GM20000 (cell line): ENCODE measurements at regions not wholly inside any gene's neighbourhood (a gene's known extent, or its start where the extent isn't known, plus 50 kb on each side); places are given as distances from the start of the nearest gene placed in this dataset.

ENCODE experiments used
- DNase-seq: peaks from one replicate; pipeline ENCODE4 v3.0.0; 2012; ENCODE audit warnings: low spot score
- TF ChIP-seq, protein P1 (sequence below): IDR thresholded peaks from 2 replicates; pipeline ENCODE4 v1.5.1; 2012; ENCODE audit warnings: mild to moderate bottlenecking, control low read depth; ENCODE audit errors: extremely low read depth, missing control alignments

DNA sequence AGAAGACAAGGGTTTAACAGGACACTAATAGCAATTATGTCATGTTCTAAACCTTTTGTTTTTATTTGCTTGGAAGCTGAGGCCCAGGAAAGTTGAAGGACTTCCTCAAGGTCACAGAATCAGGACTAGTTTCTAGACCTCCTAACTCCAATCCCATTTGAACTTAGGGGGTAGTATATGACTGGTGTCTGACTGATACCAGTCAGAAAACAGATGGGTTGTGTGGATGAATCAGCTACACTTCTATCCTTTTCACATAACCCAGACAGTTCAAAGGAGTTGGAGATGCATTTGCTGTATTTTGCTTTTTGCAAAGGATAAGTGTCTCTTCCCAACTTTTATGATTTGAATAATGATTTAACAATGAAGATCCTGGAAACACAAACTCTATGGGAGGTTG, 322.5 kb downstream of the HLX start:
- TF ChIP-seq, protein P1, sequence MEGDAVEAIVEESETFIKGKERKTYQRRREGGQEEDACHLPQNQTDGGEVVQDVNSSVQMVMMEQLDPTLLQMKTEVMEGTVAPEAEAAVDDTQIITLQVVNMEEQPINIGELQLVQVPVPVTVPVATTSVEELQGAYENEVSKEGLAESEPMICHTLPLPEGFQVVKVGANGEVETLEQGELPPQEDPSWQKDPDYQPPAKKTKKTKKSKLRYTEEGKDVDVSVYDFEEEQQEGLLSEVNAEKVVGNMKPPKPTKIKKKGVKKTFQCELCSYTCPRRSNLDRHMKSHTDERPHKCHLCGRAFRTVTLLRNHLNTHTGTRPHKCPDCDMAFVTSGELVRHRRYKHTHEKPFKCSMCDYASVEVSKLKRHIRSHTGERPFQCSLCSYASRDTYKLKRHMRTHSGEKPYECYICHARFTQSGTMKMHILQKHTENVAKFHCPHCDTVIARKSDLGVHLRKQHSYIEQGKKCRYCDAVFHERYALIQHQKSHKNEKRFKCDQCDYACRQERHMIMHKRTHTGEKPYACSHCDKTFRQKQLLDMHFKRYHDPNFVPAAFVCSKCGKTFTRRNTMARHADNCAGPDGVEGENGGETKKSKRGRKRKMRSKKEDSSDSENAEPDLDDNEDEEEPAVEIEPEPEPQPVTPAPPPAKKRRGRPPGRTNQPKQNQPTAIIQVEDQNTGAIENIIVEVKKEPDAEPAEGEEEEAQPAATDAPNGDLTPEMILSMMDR: no peak
- DNase-seq: no peak

DNA sequence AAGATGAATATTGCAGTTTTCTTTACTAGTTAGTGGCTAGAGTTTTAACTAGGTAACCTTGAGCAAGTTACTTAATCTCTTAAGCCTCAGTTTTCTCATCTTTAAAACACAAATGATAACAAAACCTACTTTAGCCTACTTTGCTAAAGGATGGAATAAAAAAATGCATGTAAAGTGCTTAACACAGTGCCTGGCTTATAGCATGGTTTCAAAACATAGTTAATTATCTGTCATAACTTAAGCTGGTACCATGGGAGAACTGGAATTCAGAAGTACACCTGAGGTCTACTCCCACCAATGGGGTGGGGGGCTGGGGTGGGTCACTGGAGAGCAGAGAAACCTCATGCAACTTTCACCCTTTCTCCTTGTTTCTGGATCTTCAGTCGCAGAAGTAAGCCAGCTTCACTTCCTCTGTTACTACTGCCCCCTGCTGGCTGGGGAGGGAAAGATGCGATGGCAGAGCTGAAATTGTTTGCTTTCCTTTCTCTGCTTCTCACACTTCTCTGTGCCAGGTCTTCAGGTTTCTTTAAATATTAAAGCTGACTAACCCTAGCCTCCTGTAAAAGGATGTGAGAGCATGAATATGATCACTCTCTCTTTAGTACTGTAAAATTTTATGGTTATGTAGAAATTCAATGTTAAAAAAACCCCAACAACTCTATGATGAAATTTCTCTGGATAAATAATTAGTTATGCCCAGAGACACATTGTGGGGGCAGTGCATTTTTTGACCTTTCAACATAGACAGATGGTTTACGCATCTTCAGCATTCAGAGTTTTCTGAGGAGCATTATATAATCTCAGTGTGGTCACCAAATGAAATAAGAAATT, 324.2 kb downstream of the HLX start:
- TF ChIP-seq, protein P1: peak; percentile 89

DNA sequence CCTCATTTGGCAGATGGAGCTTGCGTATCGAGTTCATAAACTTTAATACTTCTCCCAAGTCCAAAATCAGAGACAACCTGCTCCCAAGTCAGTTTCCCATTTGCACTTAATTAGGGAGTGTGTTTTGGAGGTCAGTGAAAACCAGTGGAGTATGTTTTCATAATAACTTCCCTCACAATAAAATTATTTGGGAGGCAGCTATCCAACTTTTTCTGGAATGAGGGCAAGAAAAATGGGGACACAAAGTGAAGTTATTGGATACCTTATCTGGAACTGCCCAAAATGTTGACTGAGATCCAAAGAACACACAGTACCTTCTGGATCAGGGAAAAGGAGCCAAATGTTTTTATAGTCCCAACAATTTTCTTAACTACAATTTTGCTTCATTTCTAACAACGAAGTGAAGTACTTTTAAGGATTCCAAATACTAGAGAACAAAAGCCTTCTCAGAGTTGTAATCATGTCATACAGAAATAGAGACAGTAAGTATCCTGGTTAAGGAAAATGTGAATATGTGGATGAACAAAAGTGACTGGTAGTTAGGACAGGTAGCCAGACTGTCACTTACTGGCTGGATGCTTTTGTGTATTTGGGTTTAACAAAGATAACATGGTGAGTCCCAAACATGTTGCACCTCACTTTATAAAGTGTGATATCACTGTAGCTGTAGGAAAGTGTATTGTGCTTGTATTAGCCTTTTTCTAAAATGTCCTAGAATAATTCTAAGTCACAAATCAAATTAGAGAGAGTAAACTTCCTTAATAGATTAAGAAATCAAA, 325.0 kb downstream of the HLX start:
- TF ChIP-seq, protein P1: no peak
- no peak for DNase-seq

More for the DNA sequence above, 324.2 kb downstream of the HLX start:
- peak; percentile 74 for DNase-seq

DNA sequence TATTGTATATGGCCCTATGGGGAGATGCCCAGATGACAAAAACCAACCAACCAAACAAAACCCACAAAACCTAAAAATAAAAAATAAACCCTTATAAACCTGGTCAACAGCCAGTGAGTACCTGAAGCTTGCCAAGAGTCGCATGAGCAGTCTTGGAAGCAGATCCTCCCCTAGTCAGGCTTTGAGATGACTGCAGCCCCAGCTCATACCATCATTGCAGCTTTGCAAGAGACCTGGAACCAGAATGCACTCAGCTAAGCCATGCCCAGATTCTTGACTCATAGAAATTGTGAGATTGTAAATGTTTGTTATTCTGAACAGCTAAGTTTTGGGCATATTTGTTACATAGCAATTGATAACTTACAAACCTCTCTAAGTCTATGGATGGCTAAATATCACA, 326.8 kb downstream of the HLX start:
- TF ChIP-seq, protein P1: no peak
- DNase-seq: no peak

DNA sequence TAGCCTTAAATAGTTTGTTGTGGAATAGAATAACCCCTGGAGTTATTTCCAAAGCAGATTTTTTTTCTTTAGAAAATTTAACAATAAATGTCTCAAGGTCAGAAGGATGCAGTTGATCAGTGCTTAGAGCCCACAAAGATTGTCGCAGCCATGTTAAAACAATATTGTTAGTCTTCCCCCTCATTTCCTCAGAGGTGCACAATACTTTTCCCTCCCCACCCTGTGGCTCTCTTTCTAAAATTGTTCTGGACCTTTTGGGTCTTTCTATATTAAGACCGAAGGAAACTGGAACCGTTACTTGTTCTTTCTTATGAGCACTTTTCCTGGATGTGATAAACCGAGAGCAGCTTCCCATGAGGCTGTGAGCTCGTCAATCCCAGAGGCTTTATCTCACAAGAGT, 333.7 kb downstream of the HLX start:
- TF ChIP-seq, protein P1: no peak
- no peak for DNase-seq

DNA sequence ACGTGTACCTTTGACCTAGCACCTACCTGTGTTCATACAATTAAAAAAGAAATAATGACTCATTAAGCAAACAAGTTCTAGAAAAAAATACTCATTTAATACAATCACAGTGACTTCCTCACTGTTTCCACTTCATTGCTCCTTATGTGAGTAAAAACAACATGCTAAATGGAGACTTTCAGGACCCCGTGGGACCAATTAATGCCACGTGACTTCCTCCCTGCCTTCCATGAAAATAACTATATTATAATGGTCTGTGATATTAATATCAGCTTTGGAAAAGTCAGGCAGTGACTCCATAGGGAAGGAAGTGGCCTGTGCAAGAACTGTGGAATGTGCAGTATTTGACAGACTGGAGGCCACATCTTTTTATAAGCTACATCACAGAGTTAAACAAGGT, 337.8 kb downstream of the HLX start:
- TF ChIP-seq, protein P1: no peak
- DNase-seq: no peak

DNA sequence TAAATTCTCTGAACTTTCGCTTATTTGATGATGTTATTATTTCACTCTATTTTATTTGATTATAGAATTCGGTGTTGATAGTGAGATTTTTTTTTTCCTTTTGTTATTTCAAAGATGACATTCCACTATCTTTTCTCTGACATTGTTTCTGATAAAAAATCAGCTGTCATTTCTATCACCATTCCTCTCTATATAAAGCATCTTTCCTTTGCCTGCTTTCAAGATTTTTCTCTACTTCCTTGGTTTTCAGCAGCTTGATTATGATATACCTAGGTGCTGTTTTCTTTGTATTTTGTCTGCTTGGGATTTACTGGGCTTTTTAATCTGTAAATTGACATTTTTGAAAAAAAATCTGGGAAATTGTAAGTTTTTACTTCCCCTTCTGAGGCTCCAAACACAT, 344.0 kb downstream of the HLX start:
- no peak for DNase-seq
- TF ChIP-seq, protein P1: no peak
